ENCODE measurements at regions not wholly inside any gene's neighbourhood (a gene's known extent, or its start where the extent isn't known, plus 50 kb on each side); places are given as distances from the start of the nearest gene placed in this dataset.

DNA sequence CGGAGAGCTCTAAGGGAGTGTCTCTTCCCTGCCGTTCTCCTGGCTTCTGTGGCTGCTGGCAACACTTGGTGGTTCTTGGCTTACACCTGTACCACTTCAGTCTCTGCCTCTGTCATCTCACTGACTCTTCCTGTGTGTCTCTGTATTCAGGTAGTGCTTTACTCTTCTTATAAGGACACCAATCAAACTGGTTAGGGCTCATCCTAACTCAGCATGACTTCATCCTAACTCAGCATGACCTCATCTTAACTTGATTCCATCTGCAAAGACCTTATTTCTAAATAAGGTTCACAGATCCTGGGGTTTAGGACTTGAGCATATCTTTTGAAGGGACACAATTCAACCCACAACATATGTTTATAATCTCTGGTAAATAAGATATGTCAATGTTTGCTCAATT is 51.6 kb upstream of the DSEL start:
- TF ChIP-seq SPI1 (IDR thresholded peaks at IDR 0.05; ENCODE audit: low read depth, low read length): no peak
- no peak for TF ChIP-seq PAX5 (IDR thresholded peaks at IDR 0.05; ENCODE audit: insufficient read depth, low read length, severe bottlenecking)
- TF ChIP-seq POLR2A (IDR thresholded peaks at IDR 0.05; ENCODE audit: low read depth, low read length): no peak
- no peak for TF ChIP-seq POU2F2 (IDR thresholded peaks at IDR 0.05; ENCODE audit: low read depth, low read length)
- no peak for TF ChIP-seq TAF1 (IDR thresholded peaks at IDR 0.05; ENCODE audit: low read depth, low read length)
- no peak for TF ChIP-seq POLR2AphosphoS5 (IDR thresholded peaks at IDR 0.05; ENCODE audit: low read depth, low read length)
- FAIRE-seq (no peak), DNase-seq (ENCODE audit: insufficient read length, low spot score) (no peak)

All from GM12891 (cell line).